Cardiac fibroblast (primary cell): ENCODE measurements at regions not wholly inside any gene's neighbourhood (a gene's known extent, or its start where the extent isn't known, plus 50 kb on each side); places are given as distances from the start of the nearest gene placed in this dataset.
"Not testable (repeated sequence)": the region's sequence is repeated elsewhere in the genome, so short reads cannot be mapped to it uniquely, and the experiment has no call there.

Experiments used
- DNase-seq, 2 donors: peaks; one replicate each; pipeline versions ENCODE4 v3.0.0 to v3.0.0-alpha.2; 2010; ENCODE audit warnings: low read depth in 2 of 2
- H3K4me3 ChIP-seq, 2 donors: replicated peaks in 1 of 2; 1 replicate in 1 of 2; 2 replicates in 1 of 2; pipeline ENCODE4 v1.5.1; 2011; ENCODE audit warnings: low read depth in 2 of 2, low read length in 2 of 2, mild to moderate bottlenecking in 2 of 2, moderate library complexity in 1 of 2
- TF ChIP-seq, protein P1 (sequence below): IDR thresholded peaks from one replicate; pipeline ENCODE4 v1.5.1; 2011; ENCODE audit warnings: low read depth, mild to moderate bottlenecking, low read length, inconsistent platforms

DNA sequence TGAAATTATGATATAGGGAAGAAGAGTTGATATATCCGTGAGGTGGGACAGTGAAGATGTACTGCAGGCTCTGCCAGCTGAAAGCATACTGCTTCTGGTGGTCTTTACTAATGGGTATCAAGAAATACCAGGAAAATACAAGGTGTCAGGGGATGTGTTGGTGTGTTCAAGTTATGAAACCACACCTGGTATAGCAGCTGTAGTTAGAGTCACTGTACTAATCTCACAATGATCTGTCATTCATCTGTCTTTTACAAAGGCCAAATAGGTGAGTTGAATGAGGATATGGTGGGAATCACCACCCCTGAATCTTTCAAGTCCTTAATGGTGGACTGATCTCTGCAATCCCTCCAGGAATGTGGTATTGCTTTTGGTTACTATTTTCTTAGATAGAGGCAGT, 152.7 kb downstream of the NFKBIZ start:
- DNase-seq, result no peak
- no peak overlapping the region for H3K4me3 ChIP-seq
- TF ChIP-seq, protein P1, sequence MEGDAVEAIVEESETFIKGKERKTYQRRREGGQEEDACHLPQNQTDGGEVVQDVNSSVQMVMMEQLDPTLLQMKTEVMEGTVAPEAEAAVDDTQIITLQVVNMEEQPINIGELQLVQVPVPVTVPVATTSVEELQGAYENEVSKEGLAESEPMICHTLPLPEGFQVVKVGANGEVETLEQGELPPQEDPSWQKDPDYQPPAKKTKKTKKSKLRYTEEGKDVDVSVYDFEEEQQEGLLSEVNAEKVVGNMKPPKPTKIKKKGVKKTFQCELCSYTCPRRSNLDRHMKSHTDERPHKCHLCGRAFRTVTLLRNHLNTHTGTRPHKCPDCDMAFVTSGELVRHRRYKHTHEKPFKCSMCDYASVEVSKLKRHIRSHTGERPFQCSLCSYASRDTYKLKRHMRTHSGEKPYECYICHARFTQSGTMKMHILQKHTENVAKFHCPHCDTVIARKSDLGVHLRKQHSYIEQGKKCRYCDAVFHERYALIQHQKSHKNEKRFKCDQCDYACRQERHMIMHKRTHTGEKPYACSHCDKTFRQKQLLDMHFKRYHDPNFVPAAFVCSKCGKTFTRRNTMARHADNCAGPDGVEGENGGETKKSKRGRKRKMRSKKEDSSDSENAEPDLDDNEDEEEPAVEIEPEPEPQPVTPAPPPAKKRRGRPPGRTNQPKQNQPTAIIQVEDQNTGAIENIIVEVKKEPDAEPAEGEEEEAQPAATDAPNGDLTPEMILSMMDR, result no peak

DNA sequence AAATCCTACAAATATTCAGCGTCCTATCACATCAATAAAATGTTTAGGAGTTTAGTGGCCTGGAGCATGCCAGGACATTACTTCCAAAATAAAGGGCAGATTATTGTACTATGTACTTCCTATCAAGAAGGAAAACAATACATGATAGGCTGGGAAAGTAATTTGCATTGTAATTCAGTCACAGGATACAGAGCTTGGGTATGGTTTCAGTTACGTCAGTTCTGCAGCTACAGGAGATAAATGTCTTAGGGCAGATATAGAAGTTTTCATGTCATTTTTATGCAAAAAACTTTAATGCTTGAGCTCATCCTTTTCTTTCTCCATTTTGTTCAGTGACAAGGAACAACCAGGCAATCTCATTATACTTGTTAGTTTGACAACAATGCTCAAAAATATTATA, 155.2 kb downstream of the NFKBIZ start:
- TF ChIP-seq, protein P1, result no peak
- no peak for DNase-seq
- H3K4me3 ChIP-seq, result no peak overlapping the region

DNA sequence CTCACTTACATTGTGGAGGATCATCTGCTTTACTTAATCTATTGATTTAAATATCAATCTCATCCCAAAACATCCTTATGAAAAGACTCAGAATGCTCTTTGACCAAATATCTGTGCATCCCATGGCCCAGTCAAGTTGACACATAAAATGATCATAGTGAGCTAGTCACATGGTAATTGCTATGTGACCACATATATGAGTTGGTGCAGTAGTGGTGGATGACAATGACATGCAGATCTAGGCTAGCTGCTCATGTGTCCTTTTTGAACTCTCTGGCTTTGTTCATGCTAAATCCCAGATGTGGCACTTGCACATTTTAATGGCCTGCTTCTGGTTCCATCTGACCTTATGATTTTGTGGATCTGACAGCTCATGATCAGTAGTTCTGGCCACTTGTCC, 156.2 kb downstream of the NFKBIZ start:
- no peak for DNase-seq
- TF ChIP-seq, protein P1, result no peak
- no peak overlapping the region for H3K4me3 ChIP-seq

DNA sequence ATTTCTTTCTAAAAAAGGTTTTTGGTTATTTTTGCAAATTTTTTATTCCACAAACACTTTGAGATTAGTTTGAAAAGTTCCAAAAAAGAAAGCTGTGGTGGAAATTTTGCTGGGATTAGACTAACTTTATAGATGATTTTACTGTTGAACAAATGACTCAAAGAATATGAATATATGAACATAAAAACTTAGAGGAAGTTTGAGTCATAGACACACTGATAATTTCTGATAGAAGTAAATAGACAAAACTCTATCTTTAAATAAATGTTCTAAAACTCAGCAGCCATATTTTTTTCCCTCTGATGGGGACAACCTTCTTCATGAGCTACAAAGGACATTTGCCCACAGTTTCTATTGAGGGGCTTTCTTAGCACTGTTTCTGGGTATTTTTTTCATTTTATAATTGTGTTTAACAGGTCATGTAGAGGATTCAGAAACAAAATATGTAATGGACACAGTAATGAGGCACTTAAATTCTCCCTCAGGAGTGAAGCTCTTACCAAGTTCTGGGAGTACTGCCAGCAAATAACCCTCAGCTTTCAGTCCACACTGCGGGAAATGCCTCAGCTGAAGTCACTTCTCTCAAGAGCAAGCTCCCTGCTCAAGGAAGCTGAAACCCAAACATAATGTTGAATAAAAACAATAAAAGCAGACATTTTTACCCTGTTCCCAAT, 157.6 kb downstream of the NFKBIZ start:
- no peak overlapping the region for H3K4me3 ChIP-seq
- peak; percentile 96 to 97 for DNase-seq
- TF ChIP-seq, protein P1, result no peak

DNA sequence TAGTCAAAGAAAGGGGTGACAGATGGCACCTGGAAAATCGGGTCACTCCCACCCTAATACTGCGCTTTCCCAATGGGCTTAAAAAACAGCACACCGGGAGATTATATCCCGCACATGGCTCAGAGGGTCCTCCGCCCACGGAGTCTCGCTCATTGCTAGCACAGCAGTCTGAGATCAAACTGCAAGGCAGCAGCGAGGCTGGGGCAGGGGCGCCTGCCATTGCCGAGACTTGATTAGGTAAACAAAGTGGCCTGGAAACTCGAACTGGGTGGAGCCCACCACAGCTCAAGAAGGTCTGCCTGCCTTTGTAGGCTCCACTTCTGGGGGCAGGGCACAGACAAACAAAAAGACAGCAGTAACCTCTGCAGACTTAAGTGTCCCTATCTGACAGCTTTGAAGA, 159.1 kb downstream of the NFKBIZ start:
- not testable (repeated sequence) for DNase-seq, H3K4me3 ChIP-seq

DNA sequence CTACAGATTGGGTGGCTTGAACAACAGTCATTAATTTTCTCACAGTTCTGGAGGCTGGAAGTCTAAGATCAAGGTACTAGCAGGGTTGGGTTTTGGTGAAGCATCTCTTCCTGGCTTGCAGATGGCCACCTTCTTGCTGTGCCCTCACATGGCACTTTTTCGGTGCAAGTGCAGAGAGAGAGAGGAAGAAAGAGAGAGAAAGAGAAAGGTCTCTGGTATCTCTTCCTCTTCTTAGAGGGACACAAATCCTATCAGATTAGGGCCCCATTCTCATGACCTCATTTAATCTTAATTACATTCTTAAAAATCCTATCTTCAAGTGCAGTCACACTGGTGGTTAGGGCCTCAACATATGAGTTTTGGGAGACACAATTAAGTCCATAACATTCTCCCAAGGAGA, 167.1 kb downstream of the NFKBIZ start:
- no peak overlapping the region for H3K4me3 ChIP-seq
- no peak for DNase-seq
- TF ChIP-seq, protein P1, result no peak

DNA sequence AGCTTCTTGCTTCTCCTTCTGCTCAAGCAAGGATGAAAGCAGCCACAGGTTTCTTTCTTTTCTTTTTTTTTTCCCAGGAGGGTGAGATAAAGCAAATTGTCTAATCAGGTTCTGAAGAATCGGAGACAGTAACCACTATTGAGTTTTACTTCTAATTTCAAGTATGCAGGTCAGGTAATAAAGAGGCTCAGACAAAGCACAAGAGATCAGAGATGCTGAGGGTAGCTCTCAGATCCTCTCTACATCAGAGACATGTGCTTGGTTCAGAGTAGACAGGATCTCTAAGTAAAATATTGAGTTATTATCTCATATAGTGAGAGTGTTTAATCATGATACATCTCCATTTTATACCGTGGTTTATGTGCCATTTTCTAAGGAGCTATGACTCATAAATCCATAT, 168.5 kb downstream of the NFKBIZ start:
- TF ChIP-seq, protein P1, result no peak
- DNase-seq, result no peak
- no peak overlapping the region for H3K4me3 ChIP-seq
